Pancreas (tissue), 10 donors: ENCODE measurements at regions not wholly inside any gene's neighbourhood (a gene's known extent, or its start where the extent isn't known, plus 50 kb on each side); places are given as distances from the start of the nearest gene placed in this dataset.

Source experiments
- ATAC-seq, 4 donors: fragments of 200-7000 bp; cut with Tn5 transposase; one replicate each; pipeline versions ENCODE4 v1.8.0 to v1.9.1; 2020; ENCODE audit warnings: mild to moderate bottlenecking in 4 of 4, moderate library complexity in 4 of 4
- DNase-seq, 6 donors: peaks; one replicate each; pipeline ENCODE4 v3.0.0-alpha.2; 2020
- FAIRE-seq: peaks from 2 replicates; lab custom pipeline; 2012; peaks lifted over from hg19 to GRCh38; lab: Jason Lieb, UNC
- H3K27ac ChIP-seq, 4 donors: fragments of 200-600 bp; sonication (generic); 1 replicate in 3 of 4; 2 replicates in 1 of 4; pipeline versions ENCODE4 v1.5.0 to v1.8.0; 2020
- H3K27me3 ChIP-seq, 4 donors: fragments of 200-600 bp; one replicate each; pipeline ENCODE4 v1.8.0; 2021
- H3K36me3 ChIP-seq, 3 donors: fragments of 200-600 bp; sonication (generic) in 1 of 3; one replicate each; pipeline versions ENCODE4 v1.5.0 to v1.8.0; 2020 to 2021
- H3K4me1 ChIP-seq, 3 donors: fragments of 200-600 bp; one replicate each; pipeline ENCODE4 v1.8.0; 2021
- H3K4me3 ChIP-seq, 4 donors: fragments of 200-600 bp; sonication (generic) in 2 of 4; one replicate each; pipeline versions ENCODE4 v1.5.0 to v1.8.0; 2020 to 2021
- H3K9me3 ChIP-seq, 4 donors: fragments of 200-600 bp; one replicate each; pipeline ENCODE4 v1.8.0; 2021
- CTCF ChIP-seq, 4 donors: fragments of 200-600 bp; sonication (generic) in 3 of 4; IDR thresholded peaks; one replicate each; pipeline versions ENCODE4 v1.5.0 to v1.8.0; 2021; ENCODE audit warnings: antibody characterized with exemption in 4 of 4
- WGBS, 2 donors: extraction: QIAGEN DNeasy Blood & Tissue Kit; methylation state at CpG; one replicate each; pipeline ENCODE4 v1.1.7; 2013; 5-methylcytosine and 5-hydroxymethylcytosine counted together
- intact Hi-C, 3 donors: fragments of 100-400 bp; cut with DNase I; formaldehyde crosslinking; loops; one replicate each; pipeline versions ENCODE4 v1.11.1 to v1.14.2; 2022
- donor health status: healthy with polysubstance abuse.
- donor health status: DM: no; HTN: no; CAD: no; lungs with moderate emphysema.
- donor health status: DM: no; HTN: no; CAD: no.
- donor health status: control.
- donor health status: control.
- donor health status: Bipolar disorder and iron deficiency.
- donor health status: DM: yes; HTN: yes; CAD: no.
- donor health status: DM: no; HTN: no; CAD: no.
- donor health status: DM: no; HTN: no; CAD: no.
- donor health status: DM: yes; HTN: yes; CAD: no.

GRCh38 chr15:47432826-47433225, 284.5 kb upstream of the SEMA6D start:
- H3K36me3 ChIP-seq = no peaks in the 10 kb centered on the region
- H3K4me1 ChIP-seq = no peaks in the 10 kb centered on the region
- no peak for DNase-seq
- intact Hi-C loops = no loop called here
- no peak for FAIRE-seq
- no peak overlapping the region for H3K4me3 ChIP-seq
- no peaks in the 10 kb centered on the region for H3K9me3 ChIP-seq
- H3K27me3 ChIP-seq = no peaks in the 10 kb centered on the region
- H3K27ac ChIP-seq = no peak overlapping the region
- TF ChIP-seq CTCF (IDR thresholded peaks at IDR 0.05) = no peak
- ATAC-seq = no peak

- Histone ChIP-seq H3K9me3 (no peaks in the 10 kb centered on the region), H3K4me1 (no peaks in the 10 kb centered on the region), H3K27ac (no peak overlapping the region), H3K4me3 (no peak overlapping the region), H3K27me3 (no peaks in the 10 kb centered on the region), H3K36me3 (no peaks in the 10 kb centered on the region)
- intact Hi-C loops = no loop called here
- WGBS, 2 donors = 78 to 79% methylated on average over 2 of the region's 2 CpGs
- FAIRE-seq (no peak), DNase-seq (no peak), ATAC-seq (no peak)
- no peak for TF ChIP-seq CTCF (IDR thresholded peaks at IDR 0.05)
Observed at GRCh38 chr15:47434596-47434995, 282.7 kb upstream of the SEMA6D start.

- Histone ChIP-seq H3K4me3 (no peak overlapping the region), H3K9me3 (no peaks in the 10 kb centered on the region), H3K27ac (no peak overlapping the region), H3K4me1 (no peaks in the 10 kb centered on the region), H3K27me3 (no peaks in the 10 kb centered on the region), H3K36me3 (no peaks in the 10 kb centered on the region)
- FAIRE-seq = no peak
- intact Hi-C loops = no loop called here
- peak in 1 of 4 donors; percentile 30 for ATAC-seq
- no peak for TF ChIP-seq CTCF (IDR thresholded peaks at IDR 0.05)
- no peak for DNase-seq
Observed at GRCh38 chr15:47437491-47437890, 279.8 kb upstream of the SEMA6D start.

- no peaks in the 10 kb centered on the region for H3K9me3 ChIP-seq
- no peak overlapping the region for H3K27ac ChIP-seq
- no peak overlapping the region for H3K4me3 ChIP-seq
- no peaks in the 10 kb centered on the region for H3K4me1 ChIP-seq
- no peaks in the 10 kb centered on the region for H3K27me3 ChIP-seq
- 68 to 70% methylated on average over 5 of the region's 5 CpGs for WGBS, 2 donors
- DNase-seq (no peak), ATAC-seq (no peak), FAIRE-seq (no peak)
- intact Hi-C loops = no loop called here
- TF ChIP-seq CTCF (IDR thresholded peaks at IDR 0.05) = no peak
- no peaks in the 10 kb centered on the region for H3K36me3 ChIP-seq
Observed at GRCh38 chr15:47439146-47440111, 277.9 kb upstream of the SEMA6D start.

- no peak for TF ChIP-seq CTCF (IDR thresholded peaks at IDR 0.05)
- no peak overlapping the region for H3K4me3 ChIP-seq
- FAIRE-seq = no peak
- no peaks in the 10 kb centered on the region for H3K27me3 ChIP-seq
- no peak for DNase-seq
- ATAC-seq = no peak
- H3K27ac ChIP-seq = no peak overlapping the region
- H3K9me3 ChIP-seq = no peaks in the 10 kb centered on the region
- WGBS, 2 donors = 79 to 97% methylated on average over 1 of the region's 1 CpG
- intact Hi-C loops = no loop called here
- H3K36me3 ChIP-seq = no peaks in the 10 kb centered on the region
- no peaks in the 10 kb centered on the region for H3K4me1 ChIP-seq
Observed at GRCh38 chr15:47442371-47442770, 274.9 kb upstream of the SEMA6D start.
